AG08395 (cell line): ENCODE measurements at regions not wholly inside any gene's neighbourhood (a gene's known extent, or its start where the extent isn't known, plus 50 kb on each side); places are given as distances from the start of the nearest gene placed in this dataset.
A peak's percentile ranks its signal among the peaks of the same experiment; 100 is the strongest.
"Not testable (repeated sequence)": the region's sequence is repeated elsewhere in the genome, so short reads cannot be mapped to it uniquely, and the experiment has no call there.

Experiments
- DNase-seq: peaks from one replicate; pipeline ENCODE4 v3.0.0; 2012; ENCODE audit warnings: mixed read lengths, low spot score

- DNase-seq, result no peak
Observed at GRCh38 chr11:23143022-23143421, 282.7 kb upstream of the CCDC179 start.

- DNase-seq, result no peak
Observed at GRCh38 chr11:23151819-23152218, 291.5 kb upstream of the CCDC179 start.

GRCh38 chr11:23155503-23155902 lies 295.2 kb upstream of the CCDC179 start:
- DNase-seq, result no peak

GRCh38 chr11:23164022-23164421 lies 303.7 kb upstream of the CCDC179 start:
- no peak for DNase-seq

- DNase-seq, result no peak
Observed at GRCh38 chr11:23166376-23166775, 306.1 kb upstream of the CCDC179 start.

- no peak for DNase-seq
Observed at GRCh38 chr11:23179609-23180008, 319.3 kb upstream of the CCDC179 start.

GRCh38 chr11:23181022-23181807 lies 320.9 kb upstream of the CCDC179 start:
- no peak for DNase-seq

- DNase-seq, result no peak
Observed at GRCh38 chr11:23192256-23192655, 332.0 kb upstream of the CCDC179 start.

- DNase-seq, result no peak
Observed at GRCh38 chr11:23201936-23202522, 341.8 kb upstream of the CCDC179 start.

- DNase-seq, result no peak
Observed at GRCh38 chr11:23202611-23203010, 342.3 kb upstream of the CCDC179 start.

- DNase-seq, result no peak
Observed at GRCh38 chr11:23205156-23205871, 345.0 kb upstream of the CCDC179 start.

- DNase-seq, result no peak
Observed at GRCh38 chr11:23206741-23207336, 346.6 kb upstream of the CCDC179 start.

- DNase-seq, result no peak
Observed at GRCh38 chr11:23211221-23211620, 350.9 kb upstream of the CCDC179 start.

GRCh38 chr11:23212807-23213206 lies 352.5 kb upstream of the CCDC179 start:
- no peak for DNase-seq

- DNase-seq, result no peak
Observed at GRCh38 chr11:23217072-23217471, 356.8 kb upstream of the CCDC179 start.

GRCh38 chr11:23220086-23220485 lies 359.8 kb upstream of the CCDC179 start:
- not testable (repeated sequence) for DNase-seq

- DNase-seq, result no peak
Observed at GRCh38 chr11:23221366-23221765, 361.1 kb upstream of the CCDC179 start.

GRCh38 chr11:23226331-23227077 lies 366.2 kb upstream of the CCDC179 start:
- DNase-seq, result peak; percentile 43

- no peak for DNase-seq
Observed at GRCh38 chr11:23227078-23227445, 366.8 kb upstream of the CCDC179 start.

GRCh38 chr11:23232652-23233051 lies 372.4 kb upstream of the CCDC179 start:
- no peak for DNase-seq

GRCh38 chr11:23233075-23233474 lies 372.8 kb upstream of the CCDC179 start:
- DNase-seq, result peak; percentile 22
